GM06990 (cell line): ENCODE measurements at regions not wholly inside any gene's neighbourhood (a gene's known extent, or its start where the extent isn't known, plus 50 kb on each side); places are given as distances from the start of the nearest gene placed in this dataset.

Source experiments
- DNase-seq: peaks from one replicate; pipeline ENCODE4 v3.0.0-alpha.2; 2011; ENCODE audit not compliant: insufficient read length; ENCODE audit errors: extremely low read depth
- H3K27me3 ChIP-seq: replicated peaks from 2 replicates; pipeline ENCODE4 v1.6.0; 2011; ENCODE audit warnings: low read length; ENCODE audit not compliant: control insufficient read depth, insufficient read depth
- H3K36me3 ChIP-seq: 2 replicates; pipeline ENCODE4 v1.5.1; 2011; ENCODE audit warnings: low read length; ENCODE audit not compliant: control insufficient read depth, insufficient read depth
- H3K4me3 ChIP-seq: replicated peaks from 2 replicates; pipeline ENCODE4 v1.5.1; 2011; ENCODE audit warnings: low read depth, mild to moderate bottlenecking, control low read depth, low read length
- CTCF ChIP-seq: IDR thresholded peaks from 2 replicates; pipeline ENCODE4 v1.5.1; 2011; ENCODE audit warnings: low read length, control low read depth, mild to moderate bottlenecking, inconsistent platforms; ENCODE audit not compliant: insufficient read depth, poor library complexity, severe bottlenecking

GRCh38 chr4:67344594-67345380 is 200.5 kb downstream of the CENPC start:
- no peak overlapping the region for H3K4me3 ChIP-seq
- no peaks in the 10 kb centered on the region for H3K27me3 ChIP-seq
- TF ChIP-seq CTCF = no peak
- DNase-seq = no peak
- no peaks in the 10 kb centered on the region for H3K36me3 ChIP-seq

- DNase-seq = no peak
- H3K36me3 ChIP-seq = no peaks in the 10 kb centered on the region
- H3K4me3 ChIP-seq = no peak overlapping the region
- H3K27me3 ChIP-seq = no peaks in the 10 kb centered on the region
- no peak for TF ChIP-seq CTCF
These were observed 202.1 kb downstream of the CENPC start for GRCh38 chr4:67343199-67343598.

- no peak for TF ChIP-seq CTCF
- H3K27me3 ChIP-seq = no peaks in the 10 kb centered on the region
These were observed 203.0 kb downstream of the CENPC start for GRCh38 chr4:67342291-67342690.

GRCh38 chr4:67333664-67334063 is 211.6 kb downstream of the CENPC start:
- no peak for DNase-seq
- TF ChIP-seq CTCF = no peak
- Histone ChIP-seq H3K27me3 (no peaks in the 10 kb centered on the region), H3K36me3 (no peaks in the 10 kb centered on the region), H3K4me3 (no peak overlapping the region)

More at GRCh38 chr4:67342291-67342690, 203.0 kb downstream of the CENPC start:
- Histone ChIP-seq H3K4me3 (no peak overlapping the region), H3K36me3 (no peaks in the 10 kb centered on the region)
- no peak for DNase-seq

- Histone ChIP-seq H3K4me3 (no peak overlapping the region), H3K36me3 (no peaks in the 10 kb centered on the region), H3K27me3 (no peaks in the 10 kb centered on the region)
- TF ChIP-seq CTCF = peak; percentile 61
- no peak for DNase-seq
These were observed 212.7 kb downstream of the CENPC start for GRCh38 chr4:67332627-67333026.
